Astrocyte (in vitro differentiated cells and primary cell): ENCODE measurements at regions not wholly inside any gene's neighbourhood (a gene's known extent, or its start where the extent isn't known, plus 50 kb on each side); places are given as distances from the start of the nearest gene placed in this dataset.

Source experiments
- CTCF ChIP-seq: IDR thresholded peaks from 2 replicates; pipeline ENCODE4 v1.5.1; 2011; ENCODE audit warnings: low read depth, mild to moderate bottlenecking, inconsistent platforms, low read length, moderate library complexity; ENCODE audit not compliant: insufficient read depth
- EZH2 ChIP-seq: IDR thresholded peaks from 2 replicates; pipeline ENCODE4 v1.6.1; 2012; ENCODE audit warnings: mild to moderate bottlenecking, low read length, inconsistent platforms; ENCODE audit not compliant: insufficient read depth

DNA sequence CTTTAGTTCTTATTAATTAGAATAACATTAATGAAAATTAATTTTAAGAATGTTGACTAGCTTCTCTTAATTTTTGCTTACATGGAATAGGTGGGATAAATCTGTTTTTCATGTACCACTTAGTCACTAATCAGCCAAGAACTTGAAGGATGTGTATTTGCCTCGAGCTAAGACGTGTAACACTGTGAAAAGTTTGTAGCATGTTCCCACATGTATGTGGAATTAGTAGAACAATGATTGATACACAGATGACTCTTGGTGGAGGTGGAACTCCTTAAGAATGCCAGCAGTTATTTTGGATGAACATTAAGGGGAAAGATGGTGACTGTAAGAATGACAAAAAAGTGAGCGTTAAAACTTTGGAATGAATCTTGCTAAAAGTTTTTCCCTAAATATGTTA, 435.7 kb upstream of the MDGA2 start:
- TF ChIP-seq CTCF: no peak
- no peak for TF ChIP-seq EZH2
